ENCODE measurements at regions not wholly inside any gene's neighbourhood (a gene's known extent, or its start where the extent isn't known, plus 50 kb on each side); places are given as distances from the start of the nearest gene placed in this dataset.
"Not testable (repeated sequence)": the region's sequence is repeated elsewhere in the genome, so short reads cannot be mapped to it uniquely, and the experiment has no call there.

- no peak for DNase-seq (ENCODE audit: low read depth)
Observed at GRCh38 chr4:131638781-131639180, 1510.3 kb upstream of the PCDH10 start.

- DNase-seq (ENCODE audit: low read depth): no peak
Observed at GRCh38 chr4:131644619-131645018, 1504.5 kb upstream of the PCDH10 start.

DNA sequence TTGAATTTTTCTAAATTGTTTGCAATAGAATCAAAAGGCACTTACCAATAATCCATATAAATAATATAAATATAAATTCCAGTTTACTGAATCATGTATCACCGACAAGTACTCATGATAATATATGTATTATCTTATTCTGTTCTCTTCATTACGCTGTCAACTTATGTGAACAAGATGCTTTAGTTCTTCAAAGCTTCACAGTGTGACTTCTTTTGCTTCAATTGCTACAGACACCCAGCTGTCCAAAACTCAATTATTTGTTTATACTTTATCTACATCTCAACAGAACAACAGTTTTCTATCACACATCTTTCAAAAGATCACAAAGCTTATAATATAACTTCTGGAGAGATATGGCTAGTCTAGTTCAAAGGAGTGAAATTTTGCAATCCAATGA lies 1499.9 kb upstream of the PCDH10 start:
- no peak for DNase-seq (ENCODE audit: low read depth)

DNA sequence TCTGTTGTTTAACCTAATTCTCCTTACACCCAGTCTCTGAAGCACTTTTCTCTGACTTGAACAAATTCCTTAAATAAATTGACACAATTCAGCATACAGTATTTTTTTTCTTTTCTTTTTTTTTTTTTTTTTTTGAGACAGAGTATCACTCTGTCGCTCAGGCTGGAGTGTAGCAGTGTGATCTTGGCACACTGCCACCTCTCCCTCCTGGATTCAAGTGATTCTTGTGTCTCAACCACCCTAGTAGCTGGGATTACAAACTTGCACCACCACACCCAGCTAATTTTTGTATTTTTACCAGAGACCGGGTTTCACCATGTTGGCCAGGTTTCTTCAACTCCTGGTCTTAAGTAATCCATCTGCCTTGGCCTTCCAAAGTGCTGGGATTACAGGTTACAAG lies 1498.1 kb upstream of the PCDH10 start:
- DNase-seq (ENCODE audit: low read depth): no peak

- not testable (repeated sequence) for DNase-seq (ENCODE audit: low read depth)
Observed at GRCh38 chr4:131683314-131683713, 1465.8 kb upstream of the PCDH10 start.

DNA sequence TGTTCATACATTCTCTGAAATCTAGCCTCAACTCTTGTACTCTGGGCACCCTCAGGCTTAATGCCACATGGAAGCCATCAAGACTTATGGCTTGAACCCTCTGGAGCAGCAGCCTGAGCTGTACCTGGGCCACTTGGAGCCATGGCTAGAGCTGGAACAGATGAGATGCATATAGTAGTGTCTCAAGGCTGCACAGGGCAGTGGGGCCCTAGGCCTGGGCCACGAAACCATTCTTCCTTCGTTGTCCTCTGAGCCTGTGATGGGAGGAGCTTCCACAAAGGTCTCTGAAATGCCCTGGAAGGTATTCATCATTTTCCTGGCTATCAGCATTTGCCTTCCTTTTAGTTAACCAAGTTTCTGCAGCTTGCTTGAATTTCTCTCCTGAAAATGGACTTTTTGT lies 1427.2 kb upstream of the PCDH10 start:
- DNase-seq (ENCODE audit: low read depth): no peak

GRCh38 chr4:131723069-131723468 lies 1426.0 kb upstream of the PCDH10 start:
- not testable (repeated sequence) for DNase-seq (ENCODE audit: low read depth)

DNA sequence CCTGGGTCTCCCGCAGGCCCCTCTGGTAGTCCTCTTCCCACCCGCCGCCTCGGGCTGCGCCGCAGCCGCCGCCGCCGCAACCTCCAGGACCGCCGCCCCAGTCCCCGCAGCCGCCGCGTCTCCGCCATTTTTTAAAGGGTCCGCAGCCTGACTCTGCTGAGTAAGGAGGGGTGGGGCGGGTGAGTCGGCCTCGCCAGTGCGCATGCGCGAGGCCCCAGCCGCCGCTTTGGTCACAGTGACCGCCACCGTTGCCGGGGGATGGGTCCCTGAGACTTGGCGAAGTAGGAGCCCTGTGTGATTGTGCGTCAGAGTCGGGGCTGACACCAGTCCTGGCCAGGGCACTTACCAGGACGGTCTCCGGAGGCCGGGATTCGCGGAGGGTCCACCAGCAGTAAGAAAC lies 1424.2 kb upstream of the PCDH10 start:
- peak; percentile 21 for DNase-seq (ENCODE audit: low read depth)

DNA sequence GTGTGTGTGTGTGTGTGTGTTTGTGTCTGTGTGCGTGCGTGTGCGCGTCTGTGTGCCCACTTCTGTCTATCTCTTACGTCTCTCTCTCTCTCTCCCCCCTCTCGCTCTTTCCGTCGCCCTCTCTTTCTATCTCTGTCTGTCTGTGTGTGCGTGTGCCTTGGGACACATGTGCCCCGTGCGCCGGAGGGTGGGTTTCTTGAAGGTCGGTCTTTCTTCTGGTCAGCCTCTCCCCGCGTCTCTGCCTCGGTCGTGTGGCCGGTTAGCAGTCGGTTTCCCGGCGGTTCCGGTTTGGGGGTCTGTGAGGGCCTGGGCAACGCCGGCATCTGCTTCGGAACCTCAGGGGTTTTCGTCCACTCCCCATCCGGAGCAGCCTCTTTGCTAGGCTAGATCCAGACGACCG lies 1423.6 kb upstream of the PCDH10 start:
- not testable (repeated sequence) for DNase-seq (ENCODE audit: low read depth)

DNA sequence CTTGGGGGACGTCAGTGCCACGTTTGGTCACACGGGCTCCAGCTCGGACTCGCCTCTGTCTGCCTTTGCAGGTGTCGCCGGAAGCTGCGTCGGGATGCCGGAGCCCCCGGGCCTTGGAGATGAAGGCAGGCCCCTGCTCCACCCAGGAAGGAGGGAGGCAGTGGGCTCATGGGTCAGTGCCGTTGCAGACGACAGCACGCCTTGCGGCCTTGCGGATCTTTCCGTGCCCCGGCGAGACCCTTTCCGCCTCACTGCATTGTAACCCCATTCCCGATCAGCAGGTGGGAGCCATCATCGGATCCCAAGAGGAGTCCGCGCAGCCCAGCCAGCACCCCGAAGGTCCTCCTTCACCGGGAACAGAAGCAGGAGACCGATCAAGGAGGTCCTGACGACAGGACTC lies 1422.2 kb upstream of the PCDH10 start:
- DNase-seq (ENCODE audit: low read depth): not testable (repeated sequence)

GRCh38 chr4:131727418-131727817 lies 1421.7 kb upstream of the PCDH10 start:
- not testable (repeated sequence) for DNase-seq (ENCODE audit: low read depth)

DNA sequence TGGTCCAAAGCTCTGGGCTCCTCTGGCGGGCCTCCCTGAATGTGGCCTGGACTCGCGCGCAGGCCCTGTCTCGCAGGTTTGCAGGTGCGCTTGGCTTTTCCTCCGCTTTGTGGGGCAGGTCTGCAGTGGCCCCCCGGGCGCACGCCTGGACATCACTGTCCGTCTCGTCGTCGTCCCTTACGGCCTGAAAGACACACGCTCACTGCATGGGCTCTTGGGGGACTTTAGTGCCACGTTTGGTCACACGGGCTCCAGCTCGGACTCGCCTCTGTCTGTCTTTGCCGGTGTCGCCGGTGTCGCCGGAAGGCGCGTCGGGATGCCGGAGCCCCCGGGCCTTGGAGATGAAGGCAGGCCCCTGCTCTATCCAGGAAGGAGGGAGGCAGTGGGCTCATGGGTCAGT lies 1419.9 kb upstream of the PCDH10 start:
- DNase-seq (ENCODE audit: low read depth): not testable (repeated sequence)

GRCh38 chr4:131729716-131730398 lies 1419.2 kb upstream of the PCDH10 start:
- DNase-seq (ENCODE audit: low read depth): not testable (repeated sequence)

DNA sequence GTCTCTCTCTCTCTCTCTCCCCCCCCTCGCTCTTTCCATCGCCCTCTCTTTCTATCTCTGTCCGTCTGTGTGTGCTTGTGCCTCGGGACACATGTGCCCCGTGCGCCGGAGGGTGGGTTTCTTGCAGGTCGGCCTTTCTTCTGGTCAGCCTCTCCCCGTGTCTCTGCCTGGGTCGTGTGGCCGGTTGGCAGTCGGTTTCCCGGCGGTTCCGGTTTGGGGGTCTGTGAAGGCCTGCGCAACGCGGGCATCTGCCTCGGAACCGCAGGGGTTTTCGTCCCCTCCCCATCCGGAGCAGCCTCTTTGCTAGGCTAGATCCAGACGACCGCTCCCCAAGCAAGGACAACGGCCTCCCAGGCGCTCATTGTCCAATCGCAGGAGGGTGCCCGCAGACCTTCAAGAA lies 1418.5 kb upstream of the PCDH10 start:
- DNase-seq (ENCODE audit: low read depth): not testable (repeated sequence)

GRCh38 chr4:131732034-131732630 lies 1417.0 kb upstream of the PCDH10 start:
- DNase-seq (ENCODE audit: low read depth): not testable (repeated sequence)

DNA sequence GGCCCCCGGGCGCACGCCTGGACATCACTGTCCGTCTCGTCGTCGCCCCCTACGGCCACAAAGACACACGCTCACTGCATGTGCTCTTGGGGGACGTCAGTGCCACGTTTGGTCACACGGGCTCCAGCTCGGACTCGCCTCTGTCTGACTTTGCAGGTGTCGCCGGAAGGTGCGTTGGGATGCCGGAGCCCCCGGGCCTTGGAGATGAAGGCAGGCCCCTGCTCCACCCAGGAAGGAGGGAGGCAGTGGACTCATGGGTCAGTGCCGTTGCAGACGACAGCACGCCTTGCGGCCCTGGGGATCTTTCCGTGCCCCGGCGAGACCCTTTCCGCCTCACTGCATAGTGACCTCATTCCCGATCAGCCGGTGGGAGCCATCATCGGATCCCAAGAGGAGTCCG lies 1414.8 kb upstream of the PCDH10 start:
- DNase-seq (ENCODE audit: low read depth): not testable (repeated sequence)

- not testable (repeated sequence) for DNase-seq (ENCODE audit: low read depth)
Observed at GRCh38 chr4:131734851-131735385, 1414.2 kb upstream of the PCDH10 start.

- DNase-seq (ENCODE audit: low read depth): not testable (repeated sequence)
Observed at GRCh38 chr4:131738991-131739390, 1410.1 kb upstream of the PCDH10 start.

DNA sequence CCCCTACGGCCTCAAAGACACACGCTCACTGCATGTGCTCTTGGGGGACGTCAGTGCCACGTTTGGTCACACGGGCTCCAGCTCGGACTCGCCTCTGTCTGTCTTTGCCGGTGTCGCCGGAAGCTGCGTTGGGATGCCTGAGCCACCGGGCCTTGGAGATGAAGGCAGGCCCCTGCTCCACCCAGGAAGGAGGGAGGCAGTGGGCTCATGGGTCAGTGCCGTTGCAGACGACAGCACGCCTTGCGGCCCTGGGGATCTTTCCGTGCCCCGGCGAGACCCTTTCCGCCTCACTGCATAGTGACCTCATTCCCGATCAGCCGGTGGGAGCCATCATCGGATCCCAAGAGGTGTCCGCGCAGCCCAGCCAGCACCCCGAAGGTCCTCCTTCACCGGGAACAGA lies 1407.3 kb upstream of the PCDH10 start:
- DNase-seq (ENCODE audit: low read depth): not testable (repeated sequence)

- DNase-seq (ENCODE audit: low read depth): not testable (repeated sequence)
Observed at GRCh38 chr4:131742536-131743205, 1406.4 kb upstream of the PCDH10 start.

- not testable (repeated sequence) for DNase-seq (ENCODE audit: low read depth)
Observed at GRCh38 chr4:131743348-131743747, 1405.7 kb upstream of the PCDH10 start.

DNA sequence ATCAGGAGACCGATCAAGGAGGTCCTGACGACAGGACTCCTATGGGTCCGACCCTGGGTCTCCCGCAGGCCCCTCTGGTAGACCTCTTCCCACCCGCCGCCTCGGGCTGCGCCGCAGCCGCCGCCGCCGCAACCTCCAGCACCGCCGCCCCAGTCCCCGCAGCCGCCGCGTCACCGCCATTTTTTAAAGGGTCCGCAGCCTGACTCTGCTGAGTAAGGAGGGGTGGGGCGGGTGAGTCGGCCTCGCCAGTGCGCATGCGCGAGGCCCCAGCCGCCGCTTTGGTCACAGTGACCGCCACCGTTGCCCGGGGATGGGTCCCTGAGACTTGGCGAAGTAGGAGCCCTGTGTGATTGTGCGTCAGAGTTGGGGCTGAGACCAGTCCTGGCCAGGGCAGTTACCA lies 1401.9 kb upstream of the PCDH10 start:
- DNase-seq (ENCODE audit: low read depth): not testable (repeated sequence)

GRCh38 chr4:131749224-131749623 lies 1399.9 kb upstream of the PCDH10 start:
- DNase-seq (ENCODE audit: low read depth): not testable (repeated sequence)

All from stromal cell of bone marrow (primary cell).